SU-DHL-6 (cell line): ENCODE measurements at regions not wholly inside any gene's neighbourhood (a gene's known extent, or its start where the extent isn't known, plus 50 kb on each side); places are given as distances from the start of the nearest gene placed in this dataset.

ENCODE experiments used
- EZH2phosphoT487 ChIP-seq: fragments of 200-600 bp; sonication (generic), shearing (Covaris generic); conservative IDR thresholded peaks from 2 replicates; pipeline ENCODE4 v1.6.1; 2018; ENCODE audit warnings: mild to moderate bottlenecking, antibody characterized with exemption, low read length, moderate library complexity, mixed read lengths
- TF ChIP-seq, protein P1 (sequence below): fragments of 200-600 bp; sonication (generic); IDR thresholded peaks from one replicate; pipeline ENCODE4 v1.5.1; 2017; ENCODE audit warnings: antibody characterized with exemption, mild to moderate bottlenecking, low read length, moderate library complexity; ENCODE audit not compliant: insufficient read depth, poor library complexity, severe bottlenecking

DNA sequence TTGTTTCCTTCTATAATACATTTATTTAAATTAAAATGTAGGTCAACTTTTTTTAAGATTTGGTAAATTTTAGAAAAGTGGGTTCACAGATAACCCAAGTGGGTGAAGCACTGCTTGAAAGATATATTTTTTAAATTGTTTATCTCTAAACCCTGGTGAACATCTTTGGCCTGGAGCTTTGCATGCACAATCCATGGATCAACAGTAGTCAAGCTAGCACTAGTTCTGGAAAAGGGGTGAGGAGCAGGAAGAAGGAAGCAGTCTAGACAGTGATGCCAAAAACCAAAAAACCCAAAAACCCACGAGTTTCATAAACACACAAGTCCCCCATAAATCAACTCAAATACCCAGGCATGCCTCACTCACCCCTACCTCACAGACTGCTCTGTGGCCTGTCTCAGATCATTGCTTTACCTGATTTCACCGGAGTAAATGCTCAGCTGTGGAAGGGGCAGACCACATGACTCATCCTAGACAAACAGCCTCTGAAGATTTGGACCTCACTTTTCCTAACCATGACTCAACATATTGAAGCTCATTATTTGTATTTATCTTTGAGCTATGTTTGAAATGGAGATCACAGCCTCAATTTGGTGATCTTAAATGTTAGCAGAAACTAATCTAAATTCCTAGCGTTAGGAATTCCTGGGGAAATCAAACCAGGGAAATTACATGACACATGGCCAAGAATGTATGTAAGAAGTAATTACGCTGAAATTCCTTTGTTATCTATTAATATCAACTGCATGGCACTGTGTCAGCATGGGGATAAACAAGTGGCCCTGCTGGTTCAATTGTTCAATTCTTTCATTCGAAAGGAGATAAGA lies 149.6 kb downstream of the ZNF608 start:
- TF ChIP-seq, protein P1, sequence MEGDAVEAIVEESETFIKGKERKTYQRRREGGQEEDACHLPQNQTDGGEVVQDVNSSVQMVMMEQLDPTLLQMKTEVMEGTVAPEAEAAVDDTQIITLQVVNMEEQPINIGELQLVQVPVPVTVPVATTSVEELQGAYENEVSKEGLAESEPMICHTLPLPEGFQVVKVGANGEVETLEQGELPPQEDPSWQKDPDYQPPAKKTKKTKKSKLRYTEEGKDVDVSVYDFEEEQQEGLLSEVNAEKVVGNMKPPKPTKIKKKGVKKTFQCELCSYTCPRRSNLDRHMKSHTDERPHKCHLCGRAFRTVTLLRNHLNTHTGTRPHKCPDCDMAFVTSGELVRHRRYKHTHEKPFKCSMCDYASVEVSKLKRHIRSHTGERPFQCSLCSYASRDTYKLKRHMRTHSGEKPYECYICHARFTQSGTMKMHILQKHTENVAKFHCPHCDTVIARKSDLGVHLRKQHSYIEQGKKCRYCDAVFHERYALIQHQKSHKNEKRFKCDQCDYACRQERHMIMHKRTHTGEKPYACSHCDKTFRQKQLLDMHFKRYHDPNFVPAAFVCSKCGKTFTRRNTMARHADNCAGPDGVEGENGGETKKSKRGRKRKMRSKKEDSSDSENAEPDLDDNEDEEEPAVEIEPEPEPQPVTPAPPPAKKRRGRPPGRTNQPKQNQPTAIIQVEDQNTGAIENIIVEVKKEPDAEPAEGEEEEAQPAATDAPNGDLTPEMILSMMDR, result no peak
- TF ChIP-seq EZH2phosphoT487, result no peak
